GM08714 (cell line): ENCODE measurements at regions not wholly inside any gene's neighbourhood (a gene's known extent, or its start where the extent isn't known, plus 50 kb on each side); places are given as distances from the start of the nearest gene placed in this dataset.

ENCODE experiments used
- H3K4me3 ChIP-seq: fragments of 200-500 bp; sonication (Bioruptor generic); 2 replicates; pipeline ENCODE4 v1.5.1; 2014; ENCODE audit warnings: mild to moderate bottlenecking, low read length, inconsistent platforms
- ZNF274 ChIP-seq: IDR thresholded peaks from 2 replicates; pipeline ENCODE4 v1.6.1; 2012; ENCODE audit warnings: mild to moderate bottlenecking, low read depth, low read length

GRCh38 chr4:104966349-104967033 lies 180.2 kb upstream of the TET2 start:
- no peak overlapping the region for H3K4me3 ChIP-seq
- TF ChIP-seq ZNF274: no peak

DNA sequence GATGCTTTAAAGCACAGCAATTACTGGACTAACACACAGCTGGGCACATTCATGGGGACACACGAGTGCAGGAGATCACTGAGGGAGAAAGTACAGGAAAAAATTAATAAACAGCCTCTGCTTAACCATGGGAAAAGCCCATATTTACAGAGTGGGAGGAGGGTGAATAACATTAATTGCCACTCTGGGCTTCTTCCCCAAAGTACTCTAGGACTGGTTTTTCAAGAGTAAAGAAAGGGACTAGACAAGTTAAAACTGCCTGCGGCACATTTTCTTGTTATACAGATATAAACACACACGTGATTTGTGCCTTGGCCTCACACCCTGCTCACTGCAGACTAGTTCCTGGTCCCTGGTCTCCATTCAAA lies 179.7 kb upstream of the TET2 start:
- H3K4me3 ChIP-seq: no peak overlapping the region
- TF ChIP-seq ZNF274: no peak

GRCh38 chr4:104969394-104970082 lies 177.1 kb upstream of the TET2 start:
- no peak for TF ChIP-seq ZNF274
- H3K4me3 ChIP-seq: no peak overlapping the region

DNA sequence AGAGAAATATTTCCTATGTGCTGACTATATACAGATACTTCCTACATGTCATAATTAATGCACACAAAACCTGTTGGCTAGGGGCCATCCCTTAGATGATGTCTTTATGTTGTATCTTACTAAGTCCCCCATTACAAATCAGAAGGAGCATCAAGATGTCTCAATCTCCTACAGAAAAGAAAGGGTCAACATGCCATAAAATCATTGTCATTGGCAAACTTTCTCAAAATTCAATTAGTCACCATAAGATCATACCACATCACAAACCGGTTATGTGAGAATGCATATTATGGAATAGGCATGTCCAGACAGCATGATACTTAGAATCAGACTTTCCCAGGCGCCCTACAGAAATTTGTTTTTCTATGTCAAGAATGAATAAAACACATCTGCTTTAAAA lies 175.2 kb upstream of the TET2 start:
- no peak for TF ChIP-seq ZNF274
- H3K4me3 ChIP-seq: no peak overlapping the region

GRCh38 chr4:104973708-104974107 lies 173.0 kb upstream of the TET2 start:
- H3K4me3 ChIP-seq: no peak overlapping the region
- TF ChIP-seq ZNF274: no peak

DNA sequence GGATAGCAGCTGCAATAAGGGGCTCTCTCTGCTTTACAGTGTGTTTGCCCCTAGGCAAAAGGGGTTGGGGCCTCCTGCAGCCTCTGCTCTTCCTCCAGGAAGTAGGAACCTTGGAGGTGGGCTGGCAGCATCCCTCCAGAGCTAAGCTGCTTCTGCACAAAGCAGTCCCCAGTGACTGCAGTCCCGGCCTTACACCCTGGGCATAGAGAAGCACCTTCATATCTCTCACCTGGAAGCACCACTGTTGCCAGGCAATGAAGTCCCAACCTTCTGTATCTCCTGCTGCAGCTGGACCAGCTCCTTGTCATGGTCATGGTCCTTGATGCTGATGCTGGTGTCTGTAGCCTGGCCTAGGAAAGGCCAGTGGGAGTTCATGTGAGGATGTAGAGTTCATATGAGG lies 171.1 kb upstream of the TET2 start:
- no peak for TF ChIP-seq ZNF274
- no peak overlapping the region for H3K4me3 ChIP-seq

- TF ChIP-seq ZNF274: no peak
- H3K4me3 ChIP-seq: no peak overlapping the region
Measured at GRCh38 chr4:104976262-104976661, 170.4 kb upstream of the TET2 start.

GRCh38 chr4:104979083-104979760 lies 167.5 kb upstream of the TET2 start:
- TF ChIP-seq ZNF274: no peak

GRCh38 chr4:104983615-104984179 lies 163.0 kb upstream of the TET2 start:
- TF ChIP-seq ZNF274: no peak
- no peak overlapping the region for H3K4me3 ChIP-seq

More at GRCh38 chr4:104979083-104979760, 167.5 kb upstream of the TET2 start:
- H3K4me3 ChIP-seq: no peak overlapping the region

DNA sequence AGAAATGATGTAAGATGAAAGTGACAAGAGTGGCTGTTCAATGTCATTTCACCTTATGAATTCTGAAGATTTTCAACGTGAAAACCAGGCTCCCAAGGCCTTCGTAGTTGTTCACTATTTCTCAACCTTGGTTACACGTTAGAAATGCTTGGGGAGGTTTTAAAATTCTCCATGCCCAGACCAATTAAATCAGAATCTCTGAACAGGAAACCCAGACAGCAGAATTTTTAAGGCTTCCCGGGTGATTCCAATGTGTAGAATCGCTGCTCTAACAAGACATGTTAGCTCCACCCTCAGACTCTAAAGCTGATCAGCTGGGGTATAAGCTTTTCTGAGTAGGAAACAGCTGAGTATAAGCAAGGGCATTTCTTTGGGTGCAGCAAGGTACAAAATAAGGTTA lies 160.4 kb upstream of the TET2 start:
- H3K4me3 ChIP-seq: no peak overlapping the region
- no peak for TF ChIP-seq ZNF274

DNA sequence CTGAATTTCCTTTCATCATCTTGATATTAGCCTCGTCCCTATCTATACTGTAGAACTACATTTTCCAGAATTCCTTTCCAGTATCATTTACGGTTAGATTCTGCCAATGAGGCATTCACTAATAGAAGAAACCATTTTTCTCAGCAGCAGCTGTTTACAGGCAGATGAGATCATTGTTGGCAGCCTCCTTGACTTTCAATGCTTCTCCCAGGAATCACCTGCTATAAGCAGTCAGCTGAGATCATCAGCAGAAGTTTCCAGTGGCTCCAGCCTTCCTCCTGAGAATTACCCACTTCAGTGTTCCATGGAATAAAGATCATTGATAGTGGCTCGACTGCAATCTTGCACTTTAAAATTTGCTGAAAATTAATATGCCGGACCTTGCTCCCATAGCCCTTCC lies 157.3 kb upstream of the TET2 start:
- TF ChIP-seq ZNF274: no peak
- no peak overlapping the region for H3K4me3 ChIP-seq

GRCh38 chr4:105002278-105002677 lies 144.4 kb upstream of the TET2 start:
- TF ChIP-seq ZNF274: no peak
- no peak overlapping the region for H3K4me3 ChIP-seq

GRCh38 chr4:105014234-105014633 lies 132.4 kb upstream of the TET2 start:
- H3K4me3 ChIP-seq: no peak overlapping the region
- no peak for TF ChIP-seq ZNF274

DNA sequence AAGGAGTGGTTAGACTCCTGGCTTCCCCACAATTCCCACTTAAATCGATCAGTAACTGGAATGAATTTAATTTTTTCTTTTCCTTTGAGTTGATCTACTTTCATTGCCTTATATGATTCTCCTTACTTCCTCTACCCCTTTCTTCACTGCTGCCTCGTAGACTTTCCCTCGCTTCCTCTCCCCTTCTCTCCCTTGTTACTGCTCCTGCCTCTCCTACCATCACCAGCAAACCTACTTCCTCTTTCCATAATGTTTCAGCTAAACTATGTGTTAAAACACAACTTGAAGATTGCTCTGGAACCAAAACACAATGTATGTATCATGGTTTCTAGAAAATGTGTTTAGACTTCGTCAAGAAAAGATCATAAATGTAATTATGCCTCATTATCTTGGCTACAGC lies 132.0 kb upstream of the TET2 start:
- no peak for TF ChIP-seq ZNF274
- no peak overlapping the region for H3K4me3 ChIP-seq

DNA sequence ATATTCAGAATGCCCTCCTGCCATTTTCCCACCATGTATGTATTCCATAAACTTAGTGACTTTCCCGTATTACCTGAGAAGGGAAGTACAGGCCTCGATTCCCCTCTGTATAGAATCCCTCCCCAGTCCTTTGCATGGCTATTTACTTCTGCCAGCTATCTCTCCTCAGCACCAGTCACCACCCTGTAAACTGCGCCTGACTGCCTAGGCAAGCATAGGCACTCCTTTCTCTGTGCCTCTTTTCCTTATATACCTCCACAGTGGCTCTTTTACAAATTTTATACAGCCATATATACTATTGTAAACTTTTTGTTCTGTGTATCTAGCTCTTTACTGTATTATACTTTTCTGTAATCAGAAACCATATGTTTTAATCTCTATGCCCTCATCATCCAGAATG lies 130.9 kb upstream of the TET2 start:
- no peak for TF ChIP-seq ZNF274

More for the DNA sequence above, 130.9 kb upstream of the TET2 start:
- H3K4me3 ChIP-seq: no peak overlapping the region
